Uterus (tissue), 2 donors: ENCODE measurements at regions not wholly inside any gene's neighbourhood (a gene's known extent, or its start where the extent isn't known, plus 50 kb on each side); places are given as distances from the start of the nearest gene placed in this dataset.

Source experiments
- POLR2A ChIP-seq, 2 donors: fragments of 450-650 bp; IDR thresholded peaks; one replicate each; pipeline ENCODE4 v1.6.1; 2016; ENCODE audit warnings: antibody characterized with exemption in 2 of 2, mild to moderate bottlenecking in 1 of 2, moderate library complexity in 1 of 2
- TF ChIP-seq, protein P1 (sequence below), 4 experiments: fragments of 200-600 bp in 2 of 4; fragments of 450-650 bp in 2 of 4; sonication (generic) in 2 of 4; IDR thresholded peaks; one replicate each; pipeline ENCODE4 v1.5.1; 2016 to 2019; ENCODE audit warnings: antibody characterized with exemption in 4 of 4, mild to moderate bottlenecking in 2 of 4, moderate library complexity in 1 of 4

DNA sequence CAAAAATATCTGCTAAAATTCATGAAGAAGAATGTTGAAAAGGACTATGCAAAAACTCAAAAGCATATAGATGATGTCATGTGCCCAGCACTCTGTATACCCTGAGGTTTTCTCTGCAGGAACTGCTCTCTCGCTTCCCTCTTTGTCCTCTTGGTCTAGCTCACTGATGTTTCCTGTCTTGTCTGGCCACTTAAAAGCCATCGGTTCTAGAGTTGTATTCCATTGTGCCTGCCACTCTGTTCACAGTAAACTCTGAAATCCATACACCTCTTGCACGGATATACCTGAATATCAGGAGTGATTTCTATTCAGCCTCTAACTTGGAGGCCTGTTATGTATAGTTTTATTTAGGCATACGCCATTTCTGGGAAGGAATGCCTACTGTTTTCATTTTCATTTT lies 101.0 kb upstream of the CNTNAP4 start:
- TF ChIP-seq, protein P1, sequence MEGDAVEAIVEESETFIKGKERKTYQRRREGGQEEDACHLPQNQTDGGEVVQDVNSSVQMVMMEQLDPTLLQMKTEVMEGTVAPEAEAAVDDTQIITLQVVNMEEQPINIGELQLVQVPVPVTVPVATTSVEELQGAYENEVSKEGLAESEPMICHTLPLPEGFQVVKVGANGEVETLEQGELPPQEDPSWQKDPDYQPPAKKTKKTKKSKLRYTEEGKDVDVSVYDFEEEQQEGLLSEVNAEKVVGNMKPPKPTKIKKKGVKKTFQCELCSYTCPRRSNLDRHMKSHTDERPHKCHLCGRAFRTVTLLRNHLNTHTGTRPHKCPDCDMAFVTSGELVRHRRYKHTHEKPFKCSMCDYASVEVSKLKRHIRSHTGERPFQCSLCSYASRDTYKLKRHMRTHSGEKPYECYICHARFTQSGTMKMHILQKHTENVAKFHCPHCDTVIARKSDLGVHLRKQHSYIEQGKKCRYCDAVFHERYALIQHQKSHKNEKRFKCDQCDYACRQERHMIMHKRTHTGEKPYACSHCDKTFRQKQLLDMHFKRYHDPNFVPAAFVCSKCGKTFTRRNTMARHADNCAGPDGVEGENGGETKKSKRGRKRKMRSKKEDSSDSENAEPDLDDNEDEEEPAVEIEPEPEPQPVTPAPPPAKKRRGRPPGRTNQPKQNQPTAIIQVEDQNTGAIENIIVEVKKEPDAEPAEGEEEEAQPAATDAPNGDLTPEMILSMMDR (IDR thresholded peaks at IDR 0.05), result no peak
- TF ChIP-seq POLR2A (IDR thresholded peaks at IDR 0.05), result no peak
